NB4 (cell line): ENCODE measurements at regions not wholly inside any gene's neighbourhood (a gene's known extent, or its start where the extent isn't known, plus 50 kb on each side); places are given as distances from the start of the nearest gene placed in this dataset.
"Not testable (repeated sequence)": the region's sequence is repeated elsewhere in the genome, so short reads cannot be mapped to it uniquely, and the experiment has no call there.

ENCODE experiments used
- DNase-seq: peaks from one replicate; pipeline ENCODE4 v3.0.0; 2010; ENCODE audit warnings: low read depth
- H3K4me3 ChIP-seq: one replicate; pipeline ENCODE4 v1.5.1; 2011; ENCODE audit warnings: mild to moderate bottlenecking, low read depth, low read length, moderate library complexity
- MAX ChIP-seq: IDR thresholded peaks from 2 replicates; pipeline ENCODE4 v1.6.1; 2011; ENCODE audit warnings: low read depth, low read length
- MYC ChIP-seq: IDR thresholded peaks from 2 replicates; pipeline ENCODE4 v1.6.1; 2011; ENCODE audit warnings: low read depth, low read length
- POLR2A ChIP-seq: IDR thresholded peaks from 2 replicates; pipeline ENCODE4 v1.6.1; 2011; ENCODE audit warnings: mild to moderate bottlenecking; ENCODE audit not compliant: insufficient read length; ENCODE audit errors: extremely low read depth
- TF ChIP-seq, protein P1 (sequence below): IDR thresholded peaks from one replicate; pipeline ENCODE4 v1.5.1; 2012; ENCODE audit warnings: low read depth, low read length

DNA sequence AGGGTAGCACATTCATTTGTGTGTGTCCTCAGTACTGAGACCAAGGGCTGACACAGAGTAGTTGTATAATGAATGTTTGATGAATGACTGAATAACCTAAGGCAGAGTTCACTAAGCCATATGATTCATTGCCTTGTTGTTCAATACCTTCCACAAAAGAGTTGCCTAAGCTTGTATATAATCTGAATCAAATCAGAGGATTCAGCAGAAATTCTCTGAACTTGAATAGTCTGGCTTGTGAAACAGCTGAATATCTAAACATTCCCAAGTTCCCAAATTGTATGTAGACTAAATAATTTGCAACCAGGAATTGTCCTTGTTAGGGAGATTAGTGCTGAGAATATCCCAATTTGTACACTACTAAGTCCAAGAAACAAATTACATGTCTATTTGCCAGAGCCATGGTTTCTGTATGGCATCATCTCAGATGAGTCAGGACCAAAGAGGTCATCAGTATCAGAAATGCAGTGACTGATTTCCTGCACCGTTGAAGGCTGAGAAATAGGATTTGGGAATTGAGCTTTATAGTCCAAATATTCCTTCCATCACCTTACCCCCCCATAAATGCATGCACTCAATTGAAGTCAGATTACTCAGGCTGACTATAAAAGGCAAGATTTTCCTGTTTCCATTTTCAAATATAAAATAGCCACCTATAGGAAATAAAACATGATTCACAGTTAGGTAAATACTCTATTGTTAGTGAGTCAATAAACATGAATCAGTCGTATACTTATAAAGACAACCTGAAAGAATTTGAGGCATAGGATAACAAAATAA, 168.7 kb downstream of the PHLDA1 start:
- TF ChIP-seq MAX, result no peak
- DNase-seq, result no peak
- no peak overlapping the region for H3K4me3 ChIP-seq

DNA sequence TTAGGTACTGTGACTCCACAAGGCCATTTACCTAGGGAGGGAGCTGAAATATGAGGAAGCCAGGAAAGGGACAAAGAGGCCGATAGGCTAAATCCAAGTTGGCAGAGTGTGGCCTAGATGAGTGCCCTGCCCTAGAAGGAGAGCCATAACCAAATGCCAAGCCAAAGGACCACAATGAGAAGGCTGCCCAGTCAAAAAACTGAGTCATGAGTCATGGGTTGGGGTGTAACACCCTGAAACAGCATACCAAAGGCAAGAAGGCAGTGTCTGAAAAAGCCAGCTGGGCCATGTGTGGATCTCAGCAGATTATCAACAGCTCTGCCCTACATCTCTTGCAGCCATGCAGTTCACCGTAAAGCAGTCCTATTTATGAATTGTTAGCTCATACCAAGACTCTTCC, 171.7 kb downstream of the PHLDA1 start:
- DNase-seq, result no peak
- H3K4me3 ChIP-seq, result no peak overlapping the region
- TF ChIP-seq, protein P1, sequence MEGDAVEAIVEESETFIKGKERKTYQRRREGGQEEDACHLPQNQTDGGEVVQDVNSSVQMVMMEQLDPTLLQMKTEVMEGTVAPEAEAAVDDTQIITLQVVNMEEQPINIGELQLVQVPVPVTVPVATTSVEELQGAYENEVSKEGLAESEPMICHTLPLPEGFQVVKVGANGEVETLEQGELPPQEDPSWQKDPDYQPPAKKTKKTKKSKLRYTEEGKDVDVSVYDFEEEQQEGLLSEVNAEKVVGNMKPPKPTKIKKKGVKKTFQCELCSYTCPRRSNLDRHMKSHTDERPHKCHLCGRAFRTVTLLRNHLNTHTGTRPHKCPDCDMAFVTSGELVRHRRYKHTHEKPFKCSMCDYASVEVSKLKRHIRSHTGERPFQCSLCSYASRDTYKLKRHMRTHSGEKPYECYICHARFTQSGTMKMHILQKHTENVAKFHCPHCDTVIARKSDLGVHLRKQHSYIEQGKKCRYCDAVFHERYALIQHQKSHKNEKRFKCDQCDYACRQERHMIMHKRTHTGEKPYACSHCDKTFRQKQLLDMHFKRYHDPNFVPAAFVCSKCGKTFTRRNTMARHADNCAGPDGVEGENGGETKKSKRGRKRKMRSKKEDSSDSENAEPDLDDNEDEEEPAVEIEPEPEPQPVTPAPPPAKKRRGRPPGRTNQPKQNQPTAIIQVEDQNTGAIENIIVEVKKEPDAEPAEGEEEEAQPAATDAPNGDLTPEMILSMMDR, result no peak
- TF ChIP-seq POLR2A (no peak), MAX (no peak), MYC (no peak)

DNA sequence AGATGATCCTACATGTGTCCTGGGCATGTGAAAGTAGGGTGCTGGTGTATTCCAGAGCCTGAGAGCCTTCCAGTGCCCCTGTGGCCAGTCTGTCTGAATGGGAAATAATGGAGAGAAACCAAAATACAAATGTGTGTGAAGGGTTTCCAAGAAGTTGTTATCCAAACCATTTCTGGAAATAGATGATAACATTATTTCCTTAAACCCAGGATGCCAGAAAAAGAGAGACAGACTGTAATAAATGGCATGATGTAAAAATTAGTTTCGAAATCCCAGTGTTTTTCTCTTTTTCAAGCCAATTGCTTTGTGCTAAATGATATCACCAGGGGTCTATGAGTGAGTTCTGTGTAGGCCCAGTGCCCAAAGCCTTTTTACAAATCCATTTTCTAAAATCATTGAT, 175.3 kb downstream of the PHLDA1 start:
- H3K4me3 ChIP-seq, result no peak overlapping the region
- no peak for DNase-seq
- TF ChIP-seq POLR2A (no peak), MYC (no peak), MAX (no peak)
- TF ChIP-seq, protein P1, result no peak

- no peak overlapping the region for H3K4me3 ChIP-seq
- TF ChIP-seq MYC (no peak), POLR2A (no peak), MAX (no peak)
- TF ChIP-seq, protein P1, result no peak
- DNase-seq, result no peak
These were observed 176.2 kb downstream of the PHLDA1 start for GRCh38 chr12:75855360-75855759.

DNA sequence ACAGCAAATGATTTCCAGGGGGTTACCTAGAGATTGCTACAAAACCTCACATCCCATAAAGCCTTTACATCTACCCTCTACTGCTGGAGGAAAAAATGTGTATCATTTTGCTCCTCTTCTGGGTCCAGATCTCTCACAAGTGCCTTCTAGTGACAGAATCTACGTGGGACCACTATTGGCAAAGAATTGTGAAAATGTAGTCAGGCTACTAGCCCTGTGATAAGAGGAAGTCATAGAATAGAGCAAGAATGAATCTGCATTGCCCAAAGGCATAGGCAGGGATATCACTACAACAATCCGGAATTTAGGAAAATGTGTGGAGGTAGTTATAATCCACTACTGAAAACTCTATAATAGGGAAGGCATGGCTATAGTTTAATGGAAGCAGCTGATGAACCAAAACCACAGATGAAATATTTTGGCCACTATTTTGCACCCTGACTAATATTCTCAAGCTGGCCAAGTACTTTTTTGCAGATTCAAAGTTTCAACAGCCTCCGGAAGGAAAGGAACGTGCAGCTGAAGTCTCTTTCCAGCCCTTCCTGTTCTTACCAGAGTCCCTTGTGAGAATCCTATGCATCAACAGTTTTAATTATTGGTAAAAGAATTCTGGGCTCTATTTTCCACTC, 176.8 kb downstream of the PHLDA1 start:
- DNase-seq, result no peak
- TF ChIP-seq, protein P1, result no peak
- TF ChIP-seq POLR2A (no peak), MYC (no peak), MAX (no peak)
- no peak overlapping the region for H3K4me3 ChIP-seq

DNA sequence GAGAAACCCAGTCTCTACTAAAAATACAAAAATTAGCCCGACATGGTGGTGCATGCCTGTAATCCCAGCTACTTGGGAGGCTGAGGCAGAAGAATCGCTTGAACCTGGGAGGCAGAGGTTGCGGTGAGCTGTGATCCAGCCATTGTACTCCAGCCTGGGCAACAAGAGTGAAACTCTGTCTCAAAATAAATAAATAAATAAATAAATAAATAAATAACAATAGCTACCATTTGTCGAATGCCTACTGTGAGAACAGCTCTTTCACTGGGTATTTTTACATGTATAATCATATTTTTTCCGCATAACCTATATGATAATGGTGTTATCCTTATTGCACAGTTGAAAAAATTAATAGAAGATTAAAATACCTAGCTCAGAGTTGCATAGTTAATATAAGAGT, 177.4 kb downstream of the PHLDA1 start:
- not testable (repeated sequence) for H3K4me3 ChIP-seq, DNase-seq
